Muscle of arm (tissue), 1 donor: ENCODE measurements at regions not wholly inside any gene's neighbourhood (a gene's known extent, or its start where the extent isn't known, plus 50 kb on each side); places are given as distances from the start of the nearest gene placed in this dataset.
"Not testable (repeated sequence)": the region's sequence is repeated elsewhere in the genome, so short reads cannot be mapped to it uniquely, and the experiment has no call there.

ENCODE experiments used
- DNase-seq: peaks from one replicate; pipeline ENCODE4 v3.0.0-alpha.2; 2013

GRCh38 chr12:111271674-111272418 is 97.0 kb downstream of the PHETA1 start:
- DNase-seq, result no peak

GRCh38 chr12:111270774-111271173 is 98.1 kb downstream of the PHETA1 start:
- DNase-seq, result no peak

GRCh38 chr12:111270239-111270638 is 98.7 kb downstream of the PHETA1 start:
- DNase-seq, result no peak

GRCh38 chr12:111269718-111270117 is 99.2 kb downstream of the PHETA1 start:
- no peak for DNase-seq

- DNase-seq, result no peak
Measured at GRCh38 chr12:111268738-111269572, 99.9 kb downstream of the PHETA1 start.

GRCh38 chr12:111267144-111267543 is 101.8 kb downstream of the PHETA1 start:
- no peak for DNase-seq

- no peak for DNase-seq
Measured at GRCh38 chr12:111261911-111262676, 106.8 kb downstream of the PHETA1 start.

- DNase-seq, result no peak
Measured at GRCh38 chr12:111260732-111261131, 108.2 kb downstream of the PHETA1 start.

GRCh38 chr12:111259231-111259630 is 109.7 kb downstream of the PHETA1 start:
- DNase-seq, result no peak

GRCh38 chr12:111258081-111258480 is 110.8 kb downstream of the PHETA1 start:
- not testable (repeated sequence) for DNase-seq

- DNase-seq, result no peak
Measured at GRCh38 chr12:111257435-111257902, 111.4 kb downstream of the PHETA1 start.

GRCh38 chr12:111256629-111257434 is 112.1 kb downstream of the PHETA1 start:
- no peak for DNase-seq

- DNase-seq, result no peak
Measured at GRCh38 chr12:111255261-111255660, 113.6 kb downstream of the PHETA1 start.

GRCh38 chr12:111254106-111254505 is 114.8 kb downstream of the PHETA1 start:
- DNase-seq, result no peak

- DNase-seq, result no peak
Measured at GRCh38 chr12:111253213-111253612, 115.7 kb downstream of the PHETA1 start.

- DNase-seq, result no peak
Measured at GRCh38 chr12:111251787-111252186, 117.1 kb downstream of the PHETA1 start.

GRCh38 chr12:111251058-111251730 is 117.7 kb downstream of the PHETA1 start:
- DNase-seq, result no peak

- no peak for DNase-seq
Measured at GRCh38 chr12:111250251-111250881, 118.5 kb downstream of the PHETA1 start.

- DNase-seq, result no peak
Measured at GRCh38 chr12:111249757-111250156, 119.1 kb downstream of the PHETA1 start.

GRCh38 chr12:111249018-111249370 is 119.9 kb downstream of the PHETA1 start:
- no peak for DNase-seq
